ENCODE measurements at regions not wholly inside any gene's neighbourhood (a gene's known extent, or its start where the extent isn't known, plus 50 kb on each side); places are given as distances from the start of the nearest gene placed in this dataset.
"Not testable (repeated sequence)": the region's sequence is repeated elsewhere in the genome, so short reads cannot be mapped to it uniquely, and the experiment has no call there.

DNA sequence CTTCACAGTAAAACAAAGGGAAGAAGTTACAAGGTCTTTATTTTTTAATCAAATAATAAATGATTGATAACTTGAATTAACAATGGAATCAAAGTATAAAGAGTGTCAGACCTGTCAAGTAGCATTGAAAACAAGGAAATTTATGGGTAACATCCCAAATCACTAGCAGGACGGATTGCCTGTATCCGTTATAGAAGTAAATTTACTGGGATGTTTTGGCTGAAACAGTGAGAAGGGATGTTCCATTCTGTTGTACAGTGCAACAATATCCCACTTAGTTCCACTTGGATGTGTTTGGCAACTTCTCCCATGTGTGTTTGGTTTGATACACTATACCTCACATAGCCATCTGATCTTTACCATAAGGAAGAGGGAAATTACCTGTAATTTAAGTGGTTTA is 421.0 kb upstream of the CHD1 start:
- in situ Hi-C loops (cut with HindIII; ENCODE audit: low sequenced_read_pairs) = no loop called here

DNA sequence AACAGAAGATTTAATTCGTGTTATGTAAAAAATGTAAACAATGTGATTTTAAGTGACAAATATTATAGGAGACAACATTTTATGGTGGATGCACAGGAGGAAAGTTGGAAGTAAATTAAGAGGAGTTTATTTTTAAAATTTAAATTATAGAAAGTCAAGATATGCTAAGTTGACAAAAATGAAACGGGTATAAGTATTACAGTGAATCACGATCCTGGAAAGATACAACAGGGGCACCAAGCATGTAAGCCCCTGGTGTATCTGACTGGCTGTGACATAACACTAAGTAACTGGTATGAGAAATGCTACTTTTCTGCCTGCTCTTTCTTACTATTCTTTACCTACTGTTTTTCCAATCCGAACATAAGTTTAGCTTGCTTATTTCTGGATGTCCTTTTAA is 419.8 kb upstream of the CHD1 start:
- in situ Hi-C loops (cut with HindIII; ENCODE audit: low sequenced_read_pairs) = no loop called here

DNA sequence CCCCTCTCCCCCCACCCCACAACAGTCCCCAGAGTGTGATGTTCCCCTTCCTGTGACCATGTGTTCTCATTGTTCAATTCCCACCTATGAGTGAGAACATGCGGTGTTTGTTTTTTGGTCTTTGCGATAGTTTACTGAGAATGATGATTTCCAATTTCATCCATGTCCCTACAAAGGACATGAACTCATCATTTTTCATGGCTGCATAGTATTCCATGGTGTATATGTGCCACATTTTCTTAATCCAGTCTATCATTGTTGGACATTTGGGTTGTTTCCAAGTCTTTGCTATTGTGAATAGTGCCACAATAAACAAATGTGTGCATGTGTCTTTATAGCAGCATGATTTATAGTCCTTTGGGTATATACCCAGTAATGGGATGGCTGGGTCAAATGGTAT is 411.0 kb upstream of the CHD1 start:
- in situ Hi-C loops (cut with HindIII; ENCODE audit: low sequenced_read_pairs) = not testable (repeated sequence)

GRCh38 chr5:99334936-99335335 is 406.1 kb upstream of the CHD1 start:
- in situ Hi-C loops (cut with HindIII; ENCODE audit: low sequenced_read_pairs) = no loop called here

- in situ Hi-C loops (cut with HindIII; ENCODE audit: low sequenced_read_pairs) = no loop called here
Measured at GRCh38 chr5:99331061-99331460, 402.3 kb upstream of the CHD1 start.

DNA sequence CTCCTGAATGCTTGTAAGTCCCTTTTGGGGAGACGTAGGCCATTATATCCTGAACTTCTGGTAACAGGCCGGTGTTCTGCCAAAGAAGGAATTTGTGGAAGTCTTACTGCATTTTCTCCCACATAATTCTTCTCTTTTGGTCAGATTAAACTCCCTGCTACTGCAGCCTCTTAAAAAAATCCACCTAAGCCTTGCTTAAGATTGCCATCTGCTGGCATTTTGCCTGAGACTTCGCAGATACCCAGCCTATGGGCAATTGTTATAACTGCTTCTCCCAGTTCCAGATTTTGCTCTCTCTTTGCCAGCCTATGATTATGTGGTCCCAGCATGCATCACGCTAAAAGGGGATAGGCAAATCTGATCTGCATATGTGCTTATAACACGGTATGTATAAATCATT is 391.6 kb upstream of the CHD1 start:
- in situ Hi-C loops (cut with HindIII; ENCODE audit: low sequenced_read_pairs) = no loop called here

DNA sequence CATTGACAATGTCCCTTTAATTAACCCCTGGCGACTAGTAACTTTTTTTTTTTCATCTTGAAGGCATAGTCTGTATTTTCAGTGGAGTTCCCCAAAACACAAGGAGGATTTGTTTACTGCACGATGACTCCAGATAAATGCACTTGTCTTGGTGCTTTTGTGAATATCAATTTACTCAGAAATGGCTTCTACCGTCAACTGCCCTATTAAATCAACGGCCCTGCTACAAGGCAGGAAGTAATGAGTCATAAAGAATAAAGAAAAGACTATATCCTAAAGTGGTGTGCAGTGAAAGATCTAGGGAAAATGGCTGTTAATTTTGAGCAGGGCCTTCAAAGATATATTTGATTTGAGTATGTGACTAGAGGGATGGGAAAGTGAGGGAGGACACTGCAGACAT is 388.3 kb upstream of the CHD1 start:
- in situ Hi-C loops (cut with HindIII; ENCODE audit: low sequenced_read_pairs) = no loop called here

DNA sequence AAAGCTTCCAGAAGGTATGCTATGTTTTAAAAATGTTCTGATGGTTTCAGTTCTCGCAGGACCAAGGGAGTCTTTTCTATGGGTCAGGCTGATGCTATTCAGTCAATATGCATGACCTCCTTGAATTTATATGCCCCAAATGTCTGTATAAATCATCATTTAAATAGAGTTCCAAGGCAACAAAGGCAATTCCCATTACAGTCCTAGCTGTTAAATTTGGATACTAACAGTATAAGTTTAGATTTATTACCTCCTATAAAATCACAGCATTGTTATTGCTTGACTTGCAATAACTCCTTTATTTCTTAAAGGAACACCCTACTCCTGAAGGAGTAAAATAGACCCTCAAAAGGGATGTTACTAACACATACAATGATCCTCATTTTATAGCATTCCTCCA is 387.7 kb upstream of the CHD1 start:
- in situ Hi-C loops (cut with HindIII; ENCODE audit: low sequenced_read_pairs) = no loop called here

- in situ Hi-C loops (cut with HindIII; ENCODE audit: low sequenced_read_pairs) = no loop called here
Measured at GRCh38 chr5:99315413-99316183, 386.8 kb upstream of the CHD1 start.

- in situ Hi-C loops (cut with HindIII; ENCODE audit: low sequenced_read_pairs) = no loop called here
Measured at GRCh38 chr5:99314721-99315120, 385.9 kb upstream of the CHD1 start.

GRCh38 chr5:99308131-99308530 is 379.3 kb upstream of the CHD1 start:
- in situ Hi-C loops (cut with HindIII; ENCODE audit: low sequenced_read_pairs) = no loop called here

GRCh38 chr5:99305045-99305580 is 376.3 kb upstream of the CHD1 start:
- in situ Hi-C loops (cut with HindIII; ENCODE audit: low sequenced_read_pairs) = no loop called here

DNA sequence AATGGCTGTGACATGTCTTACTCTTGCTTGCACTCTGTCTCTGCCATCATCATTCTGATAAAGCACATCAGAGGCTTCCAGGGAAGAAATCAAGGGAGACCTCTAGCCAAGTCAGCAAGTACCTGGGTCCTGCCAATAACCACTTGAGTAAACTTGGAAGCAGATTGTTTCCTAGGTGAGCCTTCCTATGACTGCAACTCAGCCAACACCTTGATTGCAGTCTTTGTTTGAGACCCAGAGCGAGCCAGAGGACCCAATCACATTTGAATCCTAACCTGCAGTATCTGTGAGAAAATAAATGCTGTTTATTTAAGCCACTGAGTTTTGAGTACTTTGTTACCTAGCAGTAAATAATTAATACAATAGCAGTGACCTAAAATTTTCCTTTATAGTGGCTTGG is 356.8 kb upstream of the CHD1 start:
- in situ Hi-C loops (cut with HindIII; ENCODE audit: low sequenced_read_pairs) = no loop called here

GRCh38 chr5:99275128-99275527 is 346.3 kb upstream of the CHD1 start:
- in situ Hi-C loops (cut with HindIII; ENCODE audit: low sequenced_read_pairs) = no loop called here

GRCh38 chr5:99272576-99272975 is 343.8 kb upstream of the CHD1 start:
- in situ Hi-C loops (cut with HindIII; ENCODE audit: low sequenced_read_pairs) = loop anchor here (25.0 kb wide), 1 partner anchor 110 kb away; no protein-coding TSS in a partner anchor

DNA sequence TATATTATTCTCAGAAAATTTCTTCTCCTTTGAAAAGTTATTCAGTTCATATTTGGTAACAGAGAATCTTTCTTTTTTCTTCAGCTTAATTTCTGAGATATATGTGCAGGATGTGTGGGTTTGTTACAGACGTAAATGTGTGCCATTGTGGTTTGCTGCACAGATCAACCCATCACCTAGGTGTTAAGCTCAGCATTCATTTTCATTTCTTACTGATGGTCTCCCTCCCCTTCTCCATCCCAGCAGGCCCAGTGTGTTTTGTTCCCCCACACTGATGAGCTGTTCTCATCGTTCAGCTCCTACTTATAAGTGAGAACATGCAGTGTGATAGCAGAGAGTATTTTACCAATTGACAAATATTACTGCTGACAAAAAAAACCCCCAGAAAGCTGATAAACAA is 330.0 kb upstream of the CHD1 start:
- in situ Hi-C loops (cut with HindIII; ENCODE audit: low sequenced_read_pairs) = loop anchor here (25.0 kb wide), 1 partner anchor 97 kb away; no protein-coding TSS in a partner anchor

DNA sequence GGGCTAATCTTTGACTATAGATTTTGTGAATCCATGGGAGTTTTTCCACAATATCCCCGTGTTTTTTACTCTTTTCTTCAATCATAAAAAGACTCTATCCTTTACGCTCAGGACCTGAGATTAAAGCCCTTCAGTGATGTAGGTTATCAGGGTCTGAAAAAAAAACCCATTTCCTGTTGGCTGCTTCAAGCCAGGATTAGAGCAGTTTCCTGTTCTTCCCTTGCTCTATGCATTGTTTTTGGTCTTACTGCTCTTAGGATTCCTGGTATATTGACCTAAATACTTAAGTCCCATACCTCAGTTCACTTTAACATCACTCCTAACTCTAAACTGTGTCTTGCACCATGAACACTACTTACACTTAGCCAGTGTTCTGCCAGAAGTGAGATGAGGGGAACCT is 319.3 kb upstream of the CHD1 start:
- in situ Hi-C loops (cut with HindIII; ENCODE audit: low sequenced_read_pairs) = no loop called here

GRCh38 chr5:99247346-99247745 is 318.5 kb upstream of the CHD1 start:
- in situ Hi-C loops (cut with HindIII; ENCODE audit: low sequenced_read_pairs) = no loop called here

GRCh38 chr5:99243111-99243510 is 314.3 kb upstream of the CHD1 start:
- in situ Hi-C loops (cut with HindIII; ENCODE audit: low sequenced_read_pairs) = no loop called here

DNA sequence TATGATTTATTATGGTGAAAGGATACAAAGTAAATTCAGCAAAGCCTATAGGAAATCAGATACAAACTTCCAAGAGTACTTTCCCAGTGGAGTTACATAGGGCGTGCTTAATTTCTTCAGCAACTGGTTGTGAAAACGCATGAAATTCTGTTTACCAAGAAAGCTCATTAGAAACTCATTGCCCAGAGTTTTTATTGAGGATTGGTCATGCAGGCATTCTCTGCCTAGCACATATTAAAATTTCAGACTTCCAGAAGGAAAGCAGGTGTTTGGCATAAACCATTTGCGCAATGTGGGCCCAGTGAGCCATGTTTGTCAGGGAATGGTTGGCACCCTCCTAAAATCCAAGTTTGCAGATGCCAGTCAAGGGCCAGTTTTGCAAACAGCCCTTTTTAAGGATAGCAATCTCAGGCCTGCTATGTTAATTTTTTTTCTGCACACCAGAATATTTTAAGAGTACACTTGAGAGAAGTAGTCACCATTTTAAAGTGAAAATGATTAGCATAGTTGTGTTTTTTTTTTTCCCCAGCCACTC is 311.1 kb upstream of the CHD1 start:
- in situ Hi-C loops (cut with HindIII; ENCODE audit: low sequenced_read_pairs) = no loop called here

- in situ Hi-C loops (cut with HindIII; ENCODE audit: low sequenced_read_pairs) = no loop called here
Measured at GRCh38 chr5:99191206-99191745, 262.5 kb upstream of the CHD1 start.

DNA sequence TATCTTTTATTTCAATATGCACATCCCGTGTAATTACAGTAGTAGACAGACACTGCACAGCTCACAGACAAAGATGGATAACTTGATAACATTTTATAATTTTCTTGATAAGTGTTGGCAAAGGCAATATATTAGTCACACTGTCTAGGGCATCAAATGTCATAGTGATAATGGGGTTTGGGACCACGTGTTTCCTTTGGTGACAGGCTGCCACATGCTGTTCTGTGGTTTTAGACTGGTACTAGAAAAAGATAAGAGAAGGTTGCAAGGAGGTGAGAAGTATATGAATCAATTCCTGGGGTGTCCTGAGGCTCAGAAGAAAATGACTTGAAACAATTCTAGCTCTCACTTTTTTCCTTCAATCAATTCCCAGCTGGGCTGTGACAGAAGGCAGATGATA is 258.8 kb upstream of the CHD1 start:
- in situ Hi-C loops (cut with HindIII; ENCODE audit: low sequenced_read_pairs) = no loop called here
